Peyer's patch (tissue), 4 donors: ENCODE measurements at regions not wholly inside any gene's neighbourhood (a gene's known extent, or its start where the extent isn't known, plus 50 kb on each side); places are given as distances from the start of the nearest gene placed in this dataset.

Experiments used
- CTCF ChIP-seq, 6 experiments: fragments of 450-650 bp in 4 of 6; fragments of 200-600 bp in 2 of 6; sonication (generic) in 1 of 6; IDR thresholded peaks; one replicate each; pipeline ENCODE4 v1.5.1; 2017 to 2019; ENCODE audit warnings: antibody characterized with exemption in 6 of 6, mild to moderate bottlenecking in 3 of 6, moderate library complexity in 1 of 6
- POLR2A ChIP-seq, 2 donors: fragments of 450-650 bp; IDR thresholded peaks; one replicate each; pipeline ENCODE4 v1.5.1; 2017; ENCODE audit warnings: antibody characterized with exemption in 2 of 2, mild to moderate bottlenecking in 2 of 2, moderate library complexity in 2 of 2

GRCh38 chr18:30652387-30652786, 390.2 kb downstream of the DSC3 start:
- TF ChIP-seq POLR2A (IDR thresholded peaks at IDR 0.05) (no peak), CTCF (IDR thresholded peaks at IDR 0.05) (no peak)
